ENCODE measurements at regions not wholly inside any gene's neighbourhood (a gene's known extent, or its start where the extent isn't known, plus 50 kb on each side); places are given as distances from the start of the nearest gene placed in this dataset.
"Not testable (repeated sequence)": the region's sequence is repeated elsewhere in the genome, so short reads cannot be mapped to it uniquely, and the experiment has no call there.

GRCh38 chrX:1853916-1854315 is 239.1 kb downstream of the ASMT start:
- no peak for ATAC-seq

- not testable (repeated sequence) for ATAC-seq
These were observed 240.0 kb downstream of the ASMT start for GRCh38 chrX:1854861-1855260.

GRCh38 chrX:1859266-1859665 is 244.4 kb downstream of the ASMT start:
- ATAC-seq, result not testable (repeated sequence)

GRCh38 chrX:1860936-1861594 is 246.2 kb downstream of the ASMT start:
- ATAC-seq, result no peak

GRCh38 chrX:1863995-1864394 is 249.1 kb downstream of the ASMT start:
- ATAC-seq, result not testable (repeated sequence)

- no peak for ATAC-seq
These were observed 255.6 kb downstream of the ASMT start for GRCh38 chrX:1870421-1870820.

GRCh38 chrX:1871887-1872286 is 257.0 kb downstream of the ASMT start:
- no peak for ATAC-seq

GRCh38 chrX:1873671-1874070 is 258.8 kb downstream of the ASMT start:
- no peak for ATAC-seq

- no peak for ATAC-seq
These were observed 259.6 kb downstream of the ASMT start for GRCh38 chrX:1874416-1874815.

- no peak for ATAC-seq
These were observed 260.0 kb downstream of the ASMT start for GRCh38 chrX:1874899-1875298.

GRCh38 chrX:1876041-1876440 is 261.2 kb downstream of the ASMT start:
- no peak for ATAC-seq

GRCh38 chrX:1877780-1878179 is 262.9 kb downstream of the ASMT start:
- ATAC-seq, result no peak

GRCh38 chrX:1880884-1881817 is 266.3 kb downstream of the ASMT start:
- ATAC-seq, result not testable (repeated sequence)

GRCh38 chrX:1883772-1884171 is 268.9 kb downstream of the ASMT start:
- no peak for ATAC-seq

GRCh38 chrX:1884446-1884845 is 269.6 kb downstream of the ASMT start:
- no peak for ATAC-seq

GRCh38 chrX:1885116-1885515 is 270.3 kb downstream of the ASMT start:
- ATAC-seq, result no peak

- not testable (repeated sequence) for ATAC-seq
These were observed 273.4 kb downstream of the ASMT start for GRCh38 chrX:1888305-1888704.

- no peak for ATAC-seq
These were observed 279.1 kb downstream of the ASMT start for GRCh38 chrX:1894026-1894294.

- ATAC-seq, result no peak
These were observed 279.9 kb downstream of the ASMT start for GRCh38 chrX:1894740-1895139.

GRCh38 chrX:1895583-1895982 is 280.7 kb downstream of the ASMT start:
- no peak for ATAC-seq

GRCh38 chrX:1899841-1900240 is 285.0 kb downstream of the ASMT start:
- ATAC-seq, result no peak

- no peak for ATAC-seq
These were observed 288.0 kb downstream of the ASMT start for GRCh38 chrX:1902901-1903235.

- ATAC-seq, result no peak
These were observed 288.5 kb downstream of the ASMT start for GRCh38 chrX:1903236-1903935.

GRCh38 chrX:1904663-1905218 is 289.9 kb downstream of the ASMT start:
- ATAC-seq, result no peak
